Suprapubic skin (tissue), 3 donors: ENCODE measurements at regions not wholly inside any gene's neighbourhood (a gene's known extent, or its start where the extent isn't known, plus 50 kb on each side); places are given as distances from the start of the nearest gene placed in this dataset.

Experiments used
- CTCF ChIP-seq, 2 donors: fragments of 200-600 bp in 1 of 2; fragments of 450-650 bp in 1 of 2; sonication (generic) in 1 of 2; IDR thresholded peaks; one replicate each; pipeline ENCODE4 v1.5.1; 2016 to 2019; ENCODE audit warnings: antibody characterized with exemption in 2 of 2, mild to moderate bottlenecking in 1 of 2, moderate library complexity in 1 of 2
- POLR2AphosphoS5 ChIP-seq, 3 donors: sonication (generic); formaldehyde crosslinking; IDR thresholded peaks; one replicate each; pipeline ENCODE4 v1.6.1; 2017; ENCODE audit warnings: antibody characterized with exemption in 3 of 3

- TF ChIP-seq CTCF (IDR thresholded peaks at IDR 0.05) = no peak
- no peak for TF ChIP-seq POLR2AphosphoS5 (IDR thresholded peaks at IDR 0.05)
These were observed 159.0 kb downstream of the CHIC2 start for GRCh38 chr4:53905276-53905940.
